Kidney (tissue), 13 donors: ENCODE measurements at regions not wholly inside any gene's neighbourhood (a gene's known extent, or its start where the extent isn't known, plus 50 kb on each side); places are given as distances from the start of the nearest gene placed in this dataset.

Source experiments
- DNase-seq, 5 donors: peaks; one replicate each; pipeline ENCODE4 v3.0.0-alpha.2; 2013 to 2020
- FAIRE-seq: peaks from 2 replicates; lab custom pipeline; 2012; peaks lifted over from hg19 to GRCh38; lab: Jason Lieb, UNC
- H3K27ac ChIP-seq, 2 donors: one replicate each; pipeline ENCODE4 v1.7.0; 2013; ENCODE audit warnings: low read depth in 2 of 2, low read length in 2 of 2, inconsistent platforms in 1 of 2
- H3K27me3 ChIP-seq: one replicate; pipeline ENCODE4 v1.7.1; 2013; ENCODE audit warnings: low read length, inconsistent platforms; ENCODE audit not compliant: control insufficient read depth, insufficient read depth
- H3K36me3 ChIP-seq, 3 donors: one replicate each; pipeline versions ENCODE4 v1.7.0 to v1.7.1; 2013; ENCODE audit warnings: low read length in 3 of 3, control low read depth in 1 of 3, inconsistent platforms in 1 of 3; ENCODE audit not compliant: insufficient read depth in 3 of 3, control insufficient read depth in 2 of 3
- H3K4me1 ChIP-seq, 3 donors: one replicate each; pipeline versions ENCODE4 v1.7.0 to v1.7.1; 2013; ENCODE audit warnings: low read length in 3 of 3, inconsistent platforms in 1 of 3, low read depth in 1 of 3; ENCODE audit not compliant: control insufficient read depth in 2 of 3, insufficient read depth in 2 of 3
- H3K4me3 ChIP-seq, 3 donors: one replicate each; pipeline versions ENCODE4 v1.7.0 to v1.8.1; 2013; ENCODE audit warnings: low read length in 3 of 3, control low read depth in 1 of 3, inconsistent platforms in 1 of 3
- H3K9ac ChIP-seq, 3 donors: one replicate each; pipeline versions ENCODE4 v1.7.0 to v1.7.1; 2013; ENCODE audit warnings: low read length in 3 of 3, control low read depth in 1 of 3, inconsistent platforms in 1 of 3
- H3K9me3 ChIP-seq, 3 donors: one replicate each; pipeline versions ENCODE4 v1.7.0 to v1.7.1; 2013; ENCODE audit warnings: low read length in 3 of 3, control low read depth in 1 of 3, inconsistent platforms in 1 of 3; ENCODE audit not compliant: control insufficient read depth in 2 of 3, insufficient read depth in 1 of 3
- CTCF ChIP-seq: IDR thresholded peaks from 3 replicates; pipeline ENCODE4 v1.5.1; 2012; ENCODE audit warnings: mild to moderate bottlenecking, moderate library complexity, borderline replicate concordance; ENCODE audit not compliant: insufficient read depth; ENCODE audit errors: extremely low read depth
- intact Hi-C: fragments of 100-400 bp; cut with DNase I; formaldehyde crosslinking; loops from one replicate; pipeline ENCODE4 v1.11.1; 2022
- donor health status: control.
- donor health status: control.
- donor health status: control.
- donor health status: control.
- donor health status: control.
- donor health status: DM: yes; HTN: yes; CAD: no.
- donor health status: Normal renal cell carcinoma (clear cell type).

GRCh38 chr9:16205455-16205854 lies 652.6 kb downstream of the CCDC171 start:
- H3K27me3 ChIP-seq = no peaks in the 10 kb centered on the region
- no peak for DNase-seq
- H3K36me3 ChIP-seq = no peaks in the 10 kb centered on the region
- peaks cover 0 to 2% (median 0%) of the 10 kb centered on the region in 3 donors for H3K4me1 ChIP-seq
- H3K27ac ChIP-seq = no peak overlapping the region
- H3K4me3 ChIP-seq = no peak overlapping the region
- intact Hi-C loops = no loop called here
- H3K9ac ChIP-seq = no peak overlapping the region
- H3K9me3 ChIP-seq = no peaks in the 10 kb centered on the region
- TF ChIP-seq CTCF = no peak
- no peak for FAIRE-seq

GRCh38 chr9:16206518-16206917 lies 653.7 kb downstream of the CCDC171 start:
- Histone ChIP-seq H3K9ac (no peak overlapping the region), H3K36me3 (no peaks in the 10 kb centered on the region), H3K9me3 (no peaks in the 10 kb centered on the region), H3K4me1 (peaks cover 0 to 2% (median 0%) of the 10 kb centered on the region in 3 donors), H3K27ac (no peak overlapping the region), H3K27me3 (no peaks in the 10 kb centered on the region), H3K4me3 (no peak overlapping the region)
- intact Hi-C loops = no loop called here
- DNase-seq (peak in 1 of 5 donors; percentile 46), FAIRE-seq (no peak)
- TF ChIP-seq CTCF = no peak

GRCh38 chr9:16207161-16207560 lies 654.3 kb downstream of the CCDC171 start:
- Histone ChIP-seq H3K27me3 (no peaks in the 10 kb centered on the region), H3K4me1 (peaks cover 0 to 2% (median 0%) of the 10 kb centered on the region in 3 donors), H3K9me3 (no peaks in the 10 kb centered on the region), H3K36me3 (no peaks in the 10 kb centered on the region), H3K27ac (no peak overlapping the region), H3K4me3 (peak overlapping the region in 1 of 3 donors; percentile 14), H3K9ac (no peak overlapping the region)
- no peak for TF ChIP-seq CTCF
- FAIRE-seq (no peak), DNase-seq (peak in 2 of 5 donors; percentile 57 to 72)
- intact Hi-C loops = no loop called here

- Histone ChIP-seq H3K9me3 (no peaks in the 10 kb centered on the region), H3K36me3 (no peaks in the 10 kb centered on the region), H3K27me3 (no peaks in the 10 kb centered on the region), H3K4me3 (no peak overlapping the region), H3K27ac (no peak overlapping the region), H3K4me1 (peaks cover 0 to 5% (median 3%) of the 10 kb centered on the region in 3 donors), H3K9ac (no peak overlapping the region)
- intact Hi-C loops = no loop called here
- no peak for DNase-seq
- no peak for TF ChIP-seq CTCF
- FAIRE-seq = no peak
Measured at GRCh38 chr9:16210440-16210839, 657.6 kb downstream of the CCDC171 start.
